Erythroblast (primary cell): ENCODE measurements at regions not wholly inside any gene's neighbourhood (a gene's known extent, or its start where the extent isn't known, plus 50 kb on each side); places are given as distances from the start of the nearest gene placed in this dataset.

Experiments
- DNase-seq, 2 experiments: peaks; one replicate each; lab custom pipeline; 2025; lab: John Stamatoyannopoulos, UW
- GATA1 ChIP-seq: IDR thresholded peaks from 2 replicates; pipeline ENCODE4 v1.6.1; 2011; ENCODE audit warnings: low read depth, mild to moderate bottlenecking, control low read depth, low read length, moderate library complexity
- POLR2A ChIP-seq: IDR thresholded peaks from 2 replicates; pipeline ENCODE4 v1.6.1; 2011; ENCODE audit warnings: mild to moderate bottlenecking, low read length

- TF ChIP-seq POLR2A (no peak), GATA1 (no peak)
- no peak for DNase-seq
Observed at GRCh38 chr6:28585335-28585734, 59.7 kb downstream of the GPX5 start.

- DNase-seq = no peak
- TF ChIP-seq POLR2A (no peak), GATA1 (no peak)
Observed at GRCh38 chr6:28586324-28586723, 60.6 kb downstream of the GPX5 start.

DNA sequence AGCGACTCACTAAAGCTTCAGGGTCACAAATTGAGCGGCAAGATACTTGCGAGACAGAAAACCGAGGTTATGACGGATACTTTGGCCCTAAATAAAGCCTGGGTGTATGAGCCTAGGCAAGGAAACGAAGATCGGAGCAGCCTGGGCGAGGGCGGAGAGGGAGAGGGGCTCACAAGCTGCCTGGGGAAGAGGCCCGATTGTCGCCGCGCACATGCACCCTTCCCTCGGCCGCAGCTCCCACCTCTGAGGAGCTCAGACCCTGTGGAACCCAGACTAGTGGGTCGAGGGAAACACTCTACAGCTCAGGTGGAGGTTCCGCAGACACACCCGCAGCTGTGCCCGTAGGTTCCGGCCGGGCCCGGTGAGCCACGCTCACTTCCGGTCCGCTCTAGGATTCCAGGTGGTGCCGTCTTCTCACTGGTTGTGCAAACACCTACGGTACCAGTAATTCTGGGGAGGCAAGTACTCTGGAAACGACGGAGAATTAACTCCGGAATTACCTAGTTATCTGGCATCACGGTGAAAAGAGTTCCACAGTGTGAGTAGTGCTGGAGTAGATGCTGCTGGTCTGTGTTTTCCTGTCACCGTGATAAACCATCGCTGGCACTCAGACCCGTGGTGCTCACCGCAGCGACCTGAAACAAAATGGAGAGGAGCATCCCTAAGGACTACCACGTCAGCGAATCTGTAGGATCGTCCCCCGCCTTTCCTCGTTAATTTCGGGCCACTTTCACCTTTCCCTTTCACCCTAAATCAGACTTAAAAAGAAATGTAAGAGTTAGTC is 61.5 kb downstream of the GPX5 start:
- DNase-seq = peak; percentile 14 to 19
- TF ChIP-seq POLR2A (no peak), GATA1 (no peak)

GRCh38 chr6:28587746-28588075 is 62.0 kb downstream of the GPX5 start:
- no peak for DNase-seq
- TF ChIP-seq POLR2A (no peak), GATA1 (no peak)

DNA sequence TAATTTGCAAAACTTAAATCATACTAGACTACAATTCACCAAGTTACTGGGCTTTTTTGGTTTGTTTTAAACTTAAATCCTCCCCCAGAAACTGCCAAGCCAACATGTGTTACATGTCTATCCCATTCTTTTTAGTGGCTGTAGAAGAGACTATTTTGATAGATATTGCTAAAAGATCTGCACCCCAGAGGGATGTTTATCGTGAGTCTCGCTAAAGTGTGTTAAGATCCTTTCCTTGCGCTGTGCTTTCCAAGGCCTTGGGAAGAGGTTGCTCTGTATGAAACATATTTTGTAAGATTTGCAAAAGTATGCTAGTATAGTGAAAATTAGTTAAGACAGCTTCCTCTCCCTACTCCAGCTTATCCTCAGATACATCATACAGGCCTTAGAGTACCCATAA is 63.0 kb downstream of the GPX5 start:
- TF ChIP-seq POLR2A (no peak), GATA1 (no peak)
- no peak for DNase-seq

GRCh38 chr6:28589234-28589956 is 63.7 kb downstream of the GPX5 start:
- DNase-seq = peak; percentile 63 to 69
- TF ChIP-seq POLR2A (no peak), GATA1 (no peak)

DNA sequence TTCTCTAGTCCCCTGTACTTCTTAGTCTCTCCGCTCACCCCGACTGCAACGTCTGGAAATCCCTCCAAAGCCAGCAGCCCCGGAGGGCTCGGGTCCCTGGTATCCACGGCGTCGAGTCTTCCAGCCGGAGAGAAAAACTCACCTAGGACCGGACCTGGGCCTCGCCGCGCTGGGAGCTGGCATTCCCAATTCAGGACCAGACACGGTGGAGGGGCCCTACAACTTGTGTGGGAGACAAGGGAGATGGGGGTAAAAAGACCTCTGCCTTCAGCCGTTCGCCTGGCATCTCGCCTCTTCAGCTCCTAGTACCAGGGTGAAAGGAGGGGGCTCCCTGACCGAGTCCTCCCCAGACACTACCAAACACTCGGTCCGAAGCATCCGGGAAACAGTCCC is 64.3 kb downstream of the GPX5 start:
- TF ChIP-seq GATA1 = no peak
- no peak for TF ChIP-seq POLR2A
- DNase-seq = no peak

DNA sequence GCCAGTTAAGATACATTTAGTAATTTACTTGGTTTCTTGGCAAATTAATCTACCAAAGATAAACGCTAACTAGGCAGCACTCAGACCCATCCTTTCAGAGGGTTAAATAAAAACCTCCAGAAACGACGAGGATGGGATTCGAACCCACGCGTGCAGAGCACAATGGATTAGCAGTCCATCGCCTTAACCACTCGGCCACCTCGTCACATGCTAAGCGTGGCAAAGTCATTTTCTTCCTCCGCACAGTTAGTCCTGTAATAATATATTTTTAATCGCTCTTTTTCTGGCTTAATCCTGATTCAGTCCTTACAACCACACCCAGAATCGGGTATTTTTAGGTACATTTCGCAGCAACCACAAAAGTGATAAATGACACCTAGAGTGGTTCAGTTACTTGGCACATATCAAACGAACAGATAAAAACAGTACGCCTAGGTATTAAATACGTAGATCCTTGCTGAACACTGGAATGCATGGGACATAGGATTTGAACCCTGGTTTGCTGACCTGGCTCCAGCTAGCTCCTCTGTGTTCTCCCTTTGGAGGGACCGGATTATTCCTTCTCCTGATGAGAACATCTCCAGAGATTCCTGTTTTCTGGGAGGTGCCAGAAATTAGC is 71.6 kb downstream of the GPX5 start:
- peak; percentile 57 to 66 for DNase-seq
- TF ChIP-seq GATA1 = no peak
- TF ChIP-seq POLR2A = no peak

DNA sequence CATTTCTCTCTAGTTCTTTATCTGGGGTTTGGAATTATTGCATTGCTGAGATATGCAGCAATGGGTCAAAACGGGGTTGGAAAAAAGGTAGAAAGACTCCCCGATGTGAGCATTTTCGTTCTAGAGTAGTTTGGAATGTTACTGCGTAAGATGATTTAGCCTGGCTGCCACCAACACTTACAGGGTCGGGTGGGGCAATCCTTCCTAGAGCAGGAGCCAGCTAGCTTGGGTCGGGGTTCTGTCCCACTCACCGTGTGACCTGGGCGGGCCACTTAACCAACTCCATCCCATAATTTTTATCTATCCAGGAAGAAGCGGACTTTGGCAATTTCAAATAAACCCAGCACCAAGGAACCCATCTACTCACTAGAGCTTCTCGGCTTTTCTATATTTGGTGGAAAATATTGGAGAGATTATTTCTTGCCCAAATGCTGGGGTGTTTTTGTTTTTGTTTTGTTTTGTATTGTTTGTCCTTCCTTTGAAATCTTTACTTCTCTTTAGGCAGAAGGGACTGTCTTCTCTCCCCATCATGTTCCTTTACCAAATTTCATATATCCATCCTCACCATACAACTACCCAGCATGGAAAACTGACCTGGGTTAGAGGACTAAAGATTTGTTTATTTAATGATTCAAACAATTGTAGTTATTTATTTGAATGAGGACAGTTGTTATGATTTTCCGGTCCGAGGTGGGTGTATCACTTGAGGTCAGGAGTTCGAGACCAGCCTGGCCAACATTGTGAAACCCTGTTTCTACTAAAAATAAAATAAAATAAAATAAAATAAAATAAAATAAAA is 72.4 kb downstream of the GPX5 start:
- DNase-seq = peak; percentile 9
- TF ChIP-seq POLR2A = no peak
- no peak for TF ChIP-seq GATA1

DNA sequence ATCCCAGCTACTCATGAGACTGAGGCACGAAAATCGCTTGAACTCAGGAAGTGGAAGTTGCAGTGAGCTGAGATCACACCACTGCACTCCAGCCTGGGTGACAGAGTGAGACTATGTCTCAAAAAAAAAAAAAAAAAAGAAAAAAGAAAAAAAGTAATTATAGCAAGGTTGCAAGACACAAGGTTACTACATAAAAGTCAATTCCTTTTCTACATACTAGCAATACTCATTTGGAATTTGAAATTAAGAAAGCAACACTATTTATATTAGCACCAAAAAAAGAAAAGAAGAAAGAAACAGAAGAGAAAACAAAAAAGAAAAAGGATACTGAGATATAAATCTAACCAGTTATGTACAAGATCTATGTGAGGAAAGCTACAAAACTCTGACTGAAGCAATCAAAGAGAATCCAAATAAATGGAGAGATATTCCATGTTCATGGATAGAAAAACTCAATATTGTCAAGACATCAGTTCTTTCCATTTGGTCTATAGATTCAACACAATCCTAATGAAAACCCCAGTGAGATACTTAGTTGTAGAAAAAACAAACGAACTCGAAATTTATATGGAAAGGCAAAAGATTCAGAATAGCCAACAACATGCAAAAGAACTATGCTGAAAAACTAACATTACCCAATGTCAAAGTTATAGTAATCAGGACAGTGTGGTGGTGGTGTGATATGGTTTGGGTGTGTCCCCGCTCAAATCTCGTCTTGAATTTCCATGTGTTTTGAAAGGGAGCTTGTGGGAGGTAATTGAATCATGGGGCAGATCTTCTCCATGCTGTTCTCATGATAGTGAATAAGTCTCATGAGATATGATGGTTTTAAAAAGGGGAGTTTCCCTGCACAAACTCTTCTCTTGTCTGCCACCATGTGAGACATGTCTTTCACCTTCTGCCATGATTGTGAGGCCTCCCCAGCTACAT is 73.3 kb downstream of the GPX5 start:
- TF ChIP-seq POLR2A (no peak), GATA1 (no peak)

DNA sequence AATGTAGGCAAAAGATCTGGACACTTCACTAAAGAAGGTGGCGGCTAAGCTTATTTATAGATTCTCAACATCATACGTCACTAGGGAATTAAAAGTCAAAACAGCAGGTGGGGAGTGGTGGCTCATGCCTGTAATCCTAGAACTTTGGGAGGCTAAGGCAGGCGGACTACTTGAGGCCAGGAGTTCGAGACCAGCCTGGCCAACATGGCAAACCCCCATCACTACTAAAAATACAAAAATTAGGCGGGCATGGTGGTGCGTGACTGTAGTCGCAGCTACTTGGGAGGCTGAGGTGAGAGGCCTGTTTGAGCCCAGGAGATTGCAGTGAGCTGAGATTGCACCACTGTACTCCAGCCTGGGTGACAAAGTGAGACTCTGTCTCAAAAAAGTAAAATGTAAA is 74.6 kb downstream of the GPX5 start:
- no peak for TF ChIP-seq POLR2A
- no peak for TF ChIP-seq GATA1
- DNase-seq = no peak

More for the DNA sequence above, 73.3 kb downstream of the GPX5 start:
- DNase-seq = peak in 1 of 2 experiments; percentile 5

DNA sequence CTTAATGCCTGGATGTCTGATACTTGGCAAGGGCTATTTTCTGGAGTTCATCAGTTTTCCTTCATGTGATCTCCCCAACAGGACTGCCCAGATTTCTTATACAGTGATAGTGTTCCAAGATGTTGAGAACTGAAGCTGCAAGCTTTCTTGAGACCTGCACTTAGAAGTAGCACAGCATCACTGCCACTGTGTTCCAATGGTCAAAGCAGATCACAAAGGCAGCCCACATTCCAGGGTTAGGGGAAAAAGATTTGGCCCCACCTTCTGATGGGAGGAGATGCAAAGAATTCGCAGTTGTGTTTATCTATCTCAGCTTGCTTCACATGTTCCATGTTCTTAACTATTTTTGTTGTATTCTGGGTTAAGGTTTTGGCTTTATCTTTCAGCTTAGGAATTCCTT is 78.2 kb downstream of the GPX5 start:
- no peak for TF ChIP-seq GATA1
- TF ChIP-seq POLR2A = no peak
- DNase-seq = no peak
